Neuronal stem cell (in vitro differentiated cells): ENCODE measurements at regions not wholly inside any gene's neighbourhood (a gene's known extent, or its start where the extent isn't known, plus 50 kb on each side); places are given as distances from the start of the nearest gene placed in this dataset.

Source experiments
- DNase-seq: peaks from one replicate; pipeline ENCODE4 v3.0.0-alpha.2; 2013; ENCODE audit warnings: low spot score
- H2AFZ ChIP-seq: one replicate; pipeline ENCODE4 v1.6.1; 2013; ENCODE audit warnings: mild to moderate bottlenecking, low read length, inconsistent platforms
- H2AK5ac ChIP-seq: 2 replicates; pipeline ENCODE4 v1.6.1; 2013; ENCODE audit warnings: low read depth, mild to moderate bottlenecking, inconsistent platforms, low read length, moderate library complexity, mixed read lengths
- H2BK120ac ChIP-seq: 2 replicates; pipeline ENCODE4 v1.6.1; 2013; ENCODE audit warnings: low read depth, mild to moderate bottlenecking, inconsistent platforms, low read length, moderate library complexity, mixed read lengths
- H2BK12ac ChIP-seq: one replicate; pipeline ENCODE4 v1.6.1; 2013; ENCODE audit warnings: low read length, inconsistent platforms
- H2BK15ac ChIP-seq: 2 replicates; pipeline ENCODE4 v1.6.1; 2013; ENCODE audit warnings: mild to moderate bottlenecking, low read length, inconsistent platforms, mixed read lengths
- H2BK5ac ChIP-seq: one replicate; pipeline ENCODE4 v1.6.1; 2013; ENCODE audit warnings: inconsistent platforms, mild to moderate bottlenecking, low read length, moderate library complexity
- H3K14ac ChIP-seq: one replicate; pipeline ENCODE4 v1.6.1; 2013; ENCODE audit warnings: low read length, inconsistent platforms
- H3K18ac ChIP-seq: 2 replicates; pipeline ENCODE4 v1.6.1; 2013; ENCODE audit warnings: low read length, inconsistent platforms
- H3K23ac ChIP-seq: 2 replicates; pipeline ENCODE4 v1.6.1; 2013; ENCODE audit warnings: low read depth, mild to moderate bottlenecking, mixed read lengths, low read length, inconsistent platforms; ENCODE audit not compliant: poor library complexity
- H3K27ac ChIP-seq: replicated peaks from 3 replicates; pipeline ENCODE4 v1.5.1; 2013; ENCODE audit warnings: low read length, inconsistent platforms
- H3K27me3 ChIP-seq, 3 experiments: 2 replicates each; pipeline ENCODE4 v1.6.1; 2013; ENCODE audit warnings: low read length in 3 of 3, mild to moderate bottlenecking in 2 of 3, inconsistent platforms in 1 of 3, low read depth in 1 of 3, mixed read lengths in 1 of 3, moderate library complexity in 1 of 3; ENCODE audit not compliant: control insufficient read depth in 3 of 3, insufficient read depth in 3 of 3
- H3K36me3 ChIP-seq, 2 donors: replicated peaks in 1 of 2; 2 replicates each; pipeline ENCODE4 v1.6.1; 2013; ENCODE audit warnings: low read length in 2 of 2; ENCODE audit not compliant: control insufficient read depth in 2 of 2, insufficient read depth in 2 of 2
- H3K4ac ChIP-seq: 2 replicates; pipeline ENCODE4 v1.6.1; 2013; ENCODE audit warnings: inconsistent platforms, mild to moderate bottlenecking, low read length, moderate library complexity
- H3K4me1 ChIP-seq, 2 donors: 1 replicate in 1 of 2; 2 replicates in 1 of 2; pipeline ENCODE4 v1.6.1; 2013; ENCODE audit warnings: low read length in 2 of 2, low read depth in 1 of 2; ENCODE audit not compliant: control insufficient read depth in 2 of 2, insufficient read depth in 1 of 2
- H3K4me2 ChIP-seq: one replicate; pipeline ENCODE4 v1.6.1; 2013; ENCODE audit warnings: mild to moderate bottlenecking, low read length, inconsistent platforms; ENCODE audit not compliant: insufficient read depth, poor library complexity, severe bottlenecking
- H3K4me3 ChIP-seq, 2 donors: 2 replicates each; pipeline ENCODE4 v1.5.1; 2013; ENCODE audit warnings: low read length in 2 of 2, mild to moderate bottlenecking in 2 of 2, inconsistent platforms in 1 of 2, moderate library complexity in 1 of 2
- H3K79me1 ChIP-seq: one replicate; pipeline ENCODE4 v1.6.1; 2013; ENCODE audit warnings: low read depth, mild to moderate bottlenecking, inconsistent platforms, low read length, moderate library complexity
- H3K9ac ChIP-seq: one replicate; pipeline ENCODE4 v1.6.1; 2013; ENCODE audit warnings: mild to moderate bottlenecking, low read depth, low read length, inconsistent platforms; ENCODE audit not compliant: poor library complexity
- H3K9me3 ChIP-seq, 2 donors: replicated peaks in 1 of 2; 2 replicates each; pipeline versions ENCODE3 to v1.6.1; 2013; ENCODE audit warnings: low read length in 2 of 2, mild to moderate bottlenecking in 2 of 2, inconsistent platforms in 1 of 2, low read depth in 1 of 2, mixed read lengths in 1 of 2, moderate library complexity in 1 of 2; ENCODE audit not compliant: control insufficient read depth in 2 of 2, insufficient read depth in 1 of 2
- H4K8ac ChIP-seq: one replicate; pipeline ENCODE4 v1.6.1; 2013; ENCODE audit warnings: low read depth, mild to moderate bottlenecking, inconsistent platforms, low read length, moderate library complexity
- H4K91ac ChIP-seq: one replicate; pipeline ENCODE4 v1.6.1; 2013; ENCODE audit warnings: low read length, low read depth, mild to moderate bottlenecking, inconsistent platforms; ENCODE audit not compliant: poor library complexity
- WGBS, 2 donors: extraction: QIAGEN DNeasy Blood & Tissue Kit; methylation state at CpG; one replicate each; pipeline ENCODE4 v1.1.7; 2013; ENCODE audit warnings: missing lambda C conversion rate in 2 of 2, mixed read lengths in 1 of 2; ENCODE audit not compliant: insufficient read length in 2 of 2, insufficient replicate concordance in 1 of 2; ENCODE audit errors: extremely low coverage in 2 of 2; 5-methylcytosine and 5-hydroxymethylcytosine counted together

DNA sequence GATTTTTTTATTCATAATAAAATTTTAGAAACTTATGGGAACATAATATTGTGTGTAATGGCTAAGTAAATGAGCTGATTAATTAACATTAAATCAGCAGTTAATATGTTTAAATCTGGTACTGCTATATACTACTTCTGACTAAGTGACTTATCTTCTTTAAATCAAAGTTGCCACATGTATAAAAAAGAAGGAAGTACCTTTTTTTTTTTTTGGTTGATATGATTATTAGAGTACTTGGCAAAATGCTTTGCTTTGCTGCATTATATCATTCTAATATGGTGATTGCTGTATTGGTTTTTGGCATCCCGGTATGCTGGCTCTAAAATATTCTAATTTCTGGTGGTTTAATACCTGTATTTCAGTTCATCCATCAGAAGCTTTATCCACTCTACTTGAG lies 319.1 kb upstream of the RGS6 start:
- Histone ChIP-seq H2AFZ (no peak overlapping the region), H2BK15ac (no peak overlapping the region), H2BK12ac (no peak overlapping the region), H3K9me3 (no peaks in the 10 kb centered on the region), H4K91ac (no peak overlapping the region), H3K18ac (no peak overlapping the region), H3K4me3 (no peak overlapping the region), H3K9ac (no peak overlapping the region), H3K27me3 (no peaks in the 10 kb centered on the region), H3K23ac (no peak overlapping the region), H2BK5ac (no peak overlapping the region), H3K36me3 (peaks cover 0 to 3% of the 10 kb centered on the region in 2 donors), H3K79me1 (no peaks in the 10 kb centered on the region), H3K4me2 (no peak overlapping the region), H2BK120ac (no peak overlapping the region), H3K14ac (no peak overlapping the region), H3K4me1 (peaks cover 0 to 1% of the 10 kb centered on the region in 2 donors), H4K8ac (no peak overlapping the region), H3K27ac (no peak overlapping the region), H2AK5ac (no peak overlapping the region), H3K4ac (no peak overlapping the region)
- no CpG with 5 or more reads among the region's 1 CpG for WGBS, 2 donors
- no peak for DNase-seq

DNA sequence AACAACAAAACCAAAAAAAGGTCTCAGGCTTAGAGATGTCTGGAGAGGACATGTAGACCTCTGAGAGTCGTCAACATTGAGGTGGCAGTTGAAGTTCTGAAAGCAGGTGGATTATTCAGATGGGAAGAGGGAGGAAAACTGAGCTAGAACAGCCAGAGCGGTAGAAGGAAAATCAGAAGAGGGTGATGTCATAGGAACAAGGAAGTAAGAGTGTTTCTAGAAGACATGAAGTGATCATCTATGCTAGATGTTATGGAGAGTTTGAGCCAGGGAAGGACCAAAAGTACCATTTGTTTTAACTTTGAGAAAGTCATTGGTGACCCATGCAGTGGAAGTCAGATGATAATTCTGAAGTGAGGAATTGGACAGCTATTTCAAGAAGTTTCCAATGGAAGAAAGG lies 316.2 kb upstream of the RGS6 start:
- H2BK12ac ChIP-seq: no peak overlapping the region
- no peak overlapping the region for H3K14ac ChIP-seq
- H4K91ac ChIP-seq: no peak overlapping the region
- no peak overlapping the region for H3K18ac ChIP-seq
- no peak overlapping the region for H2AK5ac ChIP-seq
- H2BK120ac ChIP-seq: no peak overlapping the region
- WGBS, 2 donors: no CpG with 5 or more reads among the region's 2 CpGs
- H3K4ac ChIP-seq: no peak overlapping the region
- no peak overlapping the region for H2BK15ac ChIP-seq
- H3K4me3 ChIP-seq: no peak overlapping the region
- H3K4me2 ChIP-seq: no peak overlapping the region
- no peak overlapping the region for H3K23ac ChIP-seq
- peaks cover 0 to 1% of the 10 kb centered on the region in 2 donors for H3K4me1 ChIP-seq
- no peaks in the 10 kb centered on the region for H3K79me1 ChIP-seq
- DNase-seq: no peak
- no peak overlapping the region for H3K27ac ChIP-seq
- no peaks in the 10 kb centered on the region for H3K27me3 ChIP-seq
- no peak overlapping the region for H2BK5ac ChIP-seq
- peaks cover 0 to 18% of the 10 kb centered on the region in 2 donors for H3K36me3 ChIP-seq
- no peak overlapping the region for H4K8ac ChIP-seq
- no peaks in the 10 kb centered on the region for H3K9me3 ChIP-seq
- no peak overlapping the region for H2AFZ ChIP-seq
- no peak overlapping the region for H3K9ac ChIP-seq

DNA sequence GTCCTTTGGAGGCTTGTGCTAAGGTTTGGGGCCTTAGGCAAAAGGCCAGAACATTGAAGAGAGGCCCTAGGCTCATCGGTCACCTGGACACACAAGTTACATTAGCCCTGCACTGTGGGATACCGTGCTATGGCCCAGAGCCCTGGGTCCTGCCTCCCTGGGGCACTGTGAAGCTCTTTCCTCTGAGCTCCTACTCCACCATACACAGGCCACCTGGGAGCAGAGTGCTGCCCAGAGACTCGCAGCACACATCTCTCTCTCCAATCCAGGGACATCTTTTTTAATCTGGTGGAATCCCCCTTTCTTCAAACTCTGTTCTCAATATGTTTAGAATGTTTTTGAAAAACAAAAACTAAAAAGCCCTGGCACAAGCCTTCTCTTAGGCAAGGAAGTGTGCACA lies 314.2 kb upstream of the RGS6 start:
- Histone ChIP-seq H4K91ac (no peak overlapping the region), H2BK15ac (no peak overlapping the region), H2BK5ac (no peak overlapping the region), H3K4ac (no peak overlapping the region), H3K27me3 (no peaks in the 10 kb centered on the region), H3K9me3 (no peaks in the 10 kb centered on the region), H3K4me1 (peaks cover 1 to 8% of the 10 kb centered on the region in 2 donors), H2BK120ac (no peak overlapping the region), H2BK12ac (no peak overlapping the region), H3K4me2 (no peak overlapping the region), H3K27ac (no peak overlapping the region), H3K36me3 (peaks cover 0 to 18% of the 10 kb centered on the region in 2 donors), H3K79me1 (no peaks in the 10 kb centered on the region), H3K14ac (no peak overlapping the region), H2AK5ac (no peak overlapping the region), H3K4me3 (no peak overlapping the region), H3K9ac (no peak overlapping the region), H3K18ac (peak overlapping the region; percentile 65), H2AFZ (no peak overlapping the region), H4K8ac (no peak overlapping the region), H3K23ac (no peak overlapping the region)
- WGBS, 2 donors: no CpG with 5 or more reads among the region's 3 CpGs
- DNase-seq: no peak

DNA sequence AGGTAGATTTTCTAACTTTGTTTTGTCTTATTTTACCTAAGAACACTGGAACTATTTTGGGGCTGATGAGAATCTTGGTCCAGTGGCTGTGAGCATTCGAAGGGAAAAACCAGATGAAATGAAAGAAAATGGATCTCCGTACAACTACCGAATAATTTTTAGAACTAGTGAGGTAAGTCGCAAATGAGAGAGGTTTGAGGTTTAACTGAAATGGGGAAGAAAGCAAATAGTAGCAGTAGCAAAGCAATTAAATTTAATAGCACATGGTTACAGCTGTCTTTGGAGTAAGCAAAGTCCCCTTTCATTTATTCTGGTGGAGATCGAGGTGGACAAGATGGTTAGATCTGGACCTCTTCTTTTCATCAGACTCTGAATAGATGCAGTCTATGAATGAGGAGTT lies 313.5 kb upstream of the RGS6 start:
- Histone ChIP-seq H2BK120ac (no peak overlapping the region), H3K4me2 (no peak overlapping the region), H3K36me3 (peaks cover 0 to 18% of the 10 kb centered on the region in 2 donors), H3K27me3 (no peaks in the 10 kb centered on the region), H3K4ac (no peak overlapping the region), H4K91ac (no peak overlapping the region), H3K9ac (no peak overlapping the region), H3K23ac (no peak overlapping the region), H3K4me1 (peaks cover 1 to 11% of the 10 kb centered on the region in 2 donors), H3K9me3 (no peaks in the 10 kb centered on the region), H2AFZ (no peak overlapping the region), H4K8ac (no peak overlapping the region), H3K14ac (no peak overlapping the region), H2BK5ac (no peak overlapping the region), H3K4me3 (no peak overlapping the region), H2BK12ac (no peak overlapping the region), H2AK5ac (no peak overlapping the region), H3K79me1 (no peaks in the 10 kb centered on the region), H3K18ac (no peak overlapping the region), H3K27ac (no peak overlapping the region), H2BK15ac (no peak overlapping the region)
- WGBS, 2 donors: no CpG with 5 or more reads among the region's 5 CpGs
- DNase-seq: no peak
